HG03196 (cell line): ENCODE measurements at regions not wholly inside any gene's neighbourhood (a gene's known extent, or its start where the extent isn't known, plus 50 kb on each side); places are given as distances from the start of the nearest gene placed in this dataset.
"Not testable (repeated sequence)": the region's sequence is repeated elsewhere in the genome, so short reads cannot be mapped to it uniquely, and the experiment has no call there.

ENCODE experiments used
- ATAC-seq: cut with Tn5 transposase; IDR thresholded peaks from one replicate; pipeline ENCODE4 v1.9.1; 2021; ENCODE audit not compliant: unreplicated experiment

DNA sequence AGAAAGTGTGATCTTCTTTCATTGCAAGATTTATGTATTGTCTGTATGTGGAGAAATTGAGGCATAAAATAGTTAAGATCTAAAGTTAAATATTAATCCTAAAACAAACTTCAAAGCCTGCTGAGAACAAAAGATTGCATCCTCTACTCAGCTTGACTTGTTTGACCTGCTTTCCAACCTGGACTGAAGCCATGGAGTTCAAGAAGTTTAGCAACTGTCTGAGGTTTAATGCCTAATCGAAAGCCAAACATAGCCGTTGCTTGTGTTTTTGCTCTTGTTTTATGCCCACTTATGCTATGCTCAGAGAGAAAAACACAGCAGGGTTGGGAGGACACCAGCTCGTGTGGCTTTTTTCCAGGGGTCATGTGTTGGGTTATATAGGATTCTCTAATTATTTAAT is 135.6 kb downstream of the NUFIP1 start:
- ATAC-seq = no peak

DNA sequence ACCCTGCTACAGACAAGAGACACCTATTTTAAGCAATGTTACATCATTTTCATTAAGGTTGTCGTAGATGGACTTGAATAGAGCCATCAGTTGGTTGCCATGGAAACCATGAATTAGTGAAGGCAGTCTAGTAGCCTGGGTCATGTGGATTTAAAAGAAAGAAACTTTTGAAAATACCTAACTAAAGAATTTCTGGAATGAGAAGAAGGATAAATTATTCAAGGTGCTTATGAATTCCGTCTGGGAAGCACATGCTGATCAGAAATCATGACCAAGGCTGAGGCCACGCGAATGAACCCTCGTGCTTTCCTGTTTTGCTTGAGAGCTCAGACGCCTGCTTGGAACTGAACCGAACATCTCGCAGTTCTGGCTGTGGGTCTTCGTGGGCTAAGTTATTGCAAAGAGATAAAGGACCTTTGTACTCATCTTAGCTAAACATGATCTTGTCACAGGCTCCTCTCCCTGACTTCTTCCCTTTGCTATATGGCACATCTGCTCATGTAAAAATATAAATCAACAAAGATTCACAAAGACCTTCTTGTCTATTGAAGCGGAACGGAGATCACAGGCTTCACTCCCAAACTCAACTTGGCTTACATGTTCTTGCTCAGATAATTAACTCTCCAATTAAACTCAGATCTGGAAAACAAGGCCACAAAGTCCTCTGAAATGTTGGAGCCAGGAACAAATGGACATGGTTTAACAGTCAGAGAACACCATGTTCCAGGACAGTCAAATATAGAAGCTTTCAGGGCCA is 140.2 kb downstream of the NUFIP1 start:
- no peak for ATAC-seq

DNA sequence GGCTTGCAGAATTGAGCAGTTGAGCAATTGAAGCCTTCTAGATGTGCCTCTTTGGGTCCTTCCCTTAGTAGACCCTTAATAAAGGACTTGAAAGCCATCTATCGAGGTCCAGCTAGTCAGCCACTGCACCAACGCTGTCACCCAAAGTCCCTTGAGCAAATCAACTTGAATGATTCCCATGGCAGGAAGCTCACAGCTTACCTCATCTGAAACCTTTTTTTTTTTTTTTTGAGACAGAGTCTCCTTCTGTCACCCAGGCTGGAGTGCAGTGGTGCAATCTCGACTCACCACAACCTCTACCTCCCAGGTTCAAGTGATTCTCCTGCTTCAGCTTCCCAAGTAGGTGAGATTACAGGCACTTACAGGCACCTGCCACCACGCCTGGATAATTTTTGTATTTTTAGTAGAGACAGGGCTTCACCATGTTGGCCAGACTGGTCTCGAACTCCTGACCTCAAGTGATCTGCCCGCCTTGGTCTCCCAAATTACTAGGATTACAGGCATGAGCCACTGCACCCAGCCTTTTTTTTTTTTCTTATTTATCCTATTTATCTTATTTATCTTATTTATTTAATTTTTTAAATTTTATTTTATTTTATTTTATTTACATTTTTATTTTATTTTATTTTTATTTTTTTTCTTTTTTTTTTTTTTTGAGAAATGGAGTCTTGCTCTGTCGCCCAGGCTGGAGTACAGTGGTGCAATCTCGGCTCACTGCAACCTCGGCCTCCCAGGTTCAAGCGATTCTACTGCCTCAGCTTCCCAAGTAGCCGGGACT is 143.8 kb downstream of the NUFIP1 start:
- not testable (repeated sequence) for ATAC-seq

DNA sequence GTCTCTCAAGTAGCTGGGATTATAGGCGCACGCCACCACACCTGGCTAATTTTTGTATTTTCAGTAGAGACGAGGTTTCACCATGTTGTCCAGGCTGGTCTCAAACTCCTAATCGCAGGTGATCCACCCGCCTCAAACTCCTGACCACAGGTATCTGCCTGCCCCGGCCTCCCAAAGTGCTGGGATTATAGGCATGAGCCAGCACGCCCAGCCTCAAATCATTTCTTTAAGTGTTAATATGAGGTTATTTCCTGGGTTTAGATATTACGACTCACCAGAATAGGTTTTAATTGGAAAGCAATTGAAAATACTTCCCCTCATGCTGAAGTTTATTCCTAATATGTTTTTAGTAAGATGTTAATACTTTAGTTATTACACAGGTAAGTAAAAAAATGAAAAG is 144.5 kb downstream of the NUFIP1 start:
- no peak for ATAC-seq

DNA sequence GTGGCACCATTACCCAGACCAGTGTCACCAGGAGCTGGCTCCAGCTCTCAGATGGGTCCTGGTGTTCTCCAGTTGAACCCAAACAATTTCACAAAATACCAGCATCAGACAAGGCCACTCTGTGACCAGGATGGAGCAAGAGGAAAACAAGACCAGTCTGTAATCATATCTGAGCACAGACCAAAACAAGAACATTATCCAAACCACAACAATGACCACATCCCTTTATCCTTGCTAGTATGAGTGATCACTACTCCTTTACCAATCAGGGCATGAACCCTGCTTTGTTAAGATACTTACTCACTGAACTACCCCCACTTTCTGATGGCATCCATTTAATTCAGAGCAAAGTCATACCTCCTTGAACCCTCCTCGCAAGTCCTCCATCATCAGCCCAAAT is 145.9 kb downstream of the NUFIP1 start:
- no peak for ATAC-seq

DNA sequence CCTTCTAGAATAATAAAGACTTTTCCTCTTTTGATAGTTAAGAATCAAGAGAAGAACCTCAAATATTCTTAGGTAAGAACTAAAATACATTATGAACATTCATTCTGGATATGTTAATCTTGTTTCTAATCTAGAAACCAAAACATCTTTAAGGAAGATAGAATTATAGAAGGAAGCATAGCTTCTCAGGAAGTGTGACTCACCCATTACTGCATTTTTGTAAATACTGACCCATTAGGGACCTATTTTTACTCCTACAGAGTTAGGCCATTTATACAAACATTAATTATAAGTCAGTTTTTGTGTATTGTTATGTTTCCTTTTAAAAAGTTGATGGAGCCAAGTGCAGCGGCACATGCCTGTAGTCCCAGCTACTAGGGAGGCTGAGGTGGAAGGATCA is 147.1 kb downstream of the NUFIP1 start:
- ATAC-seq = no peak

DNA sequence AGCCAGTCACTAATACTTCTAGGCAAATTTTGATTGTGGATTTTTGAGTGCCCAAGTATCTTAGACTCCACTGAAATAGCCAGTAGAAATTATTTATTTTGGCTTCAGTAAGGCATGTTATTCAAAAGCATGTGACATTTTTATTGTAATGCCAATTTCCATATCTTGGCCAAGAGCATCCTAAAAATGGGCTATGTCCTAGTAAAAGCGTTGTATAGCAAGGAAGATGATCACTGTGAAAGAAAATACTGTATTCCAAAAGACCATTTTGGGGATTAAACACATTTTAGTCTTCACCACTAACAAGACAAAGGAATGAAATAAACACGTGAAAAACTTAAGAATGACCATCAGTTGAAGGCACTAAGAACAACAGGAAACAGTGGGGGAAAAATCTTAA is 149.1 kb downstream of the NUFIP1 start:
- no peak for ATAC-seq

DNA sequence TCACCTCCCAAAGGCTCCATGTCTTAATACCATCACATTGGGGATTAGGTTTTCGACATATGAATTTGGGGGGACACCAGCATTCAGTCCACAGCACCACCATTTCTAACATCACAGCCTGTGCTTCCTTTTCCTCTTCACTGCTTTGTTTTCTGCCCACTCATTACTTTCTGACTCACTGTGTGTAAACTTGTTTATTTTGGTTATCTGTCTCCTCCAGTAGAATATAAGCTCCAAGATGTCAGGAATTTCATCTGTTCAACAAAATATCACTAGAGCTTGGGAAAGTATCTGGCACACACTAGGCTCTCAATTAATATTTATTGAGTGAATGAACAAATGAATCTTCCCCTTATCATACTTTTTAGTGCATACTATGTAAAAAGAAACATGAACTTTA is 152.0 kb downstream of the NUFIP1 start:
- no peak for ATAC-seq

DNA sequence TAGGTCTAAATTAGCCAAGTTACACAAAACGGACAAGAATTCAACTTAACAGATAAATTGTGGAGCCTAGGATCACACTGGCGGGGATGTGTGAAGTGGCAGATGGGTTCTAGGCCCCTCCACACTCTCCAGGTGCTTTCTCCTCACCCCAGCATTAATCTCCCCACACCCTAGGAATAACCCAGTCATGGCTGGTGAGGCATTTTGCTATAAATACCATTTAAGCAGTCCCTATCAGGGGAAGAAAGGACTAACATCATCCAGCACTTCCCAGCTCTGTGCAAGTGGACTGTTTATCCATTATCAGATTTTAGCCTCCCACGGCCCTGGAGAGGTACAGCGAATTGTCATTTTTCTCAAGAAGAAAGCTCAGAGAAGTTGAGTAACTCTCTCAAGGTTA is 154.9 kb downstream of the NUFIP1 start:
- no peak for ATAC-seq

DNA sequence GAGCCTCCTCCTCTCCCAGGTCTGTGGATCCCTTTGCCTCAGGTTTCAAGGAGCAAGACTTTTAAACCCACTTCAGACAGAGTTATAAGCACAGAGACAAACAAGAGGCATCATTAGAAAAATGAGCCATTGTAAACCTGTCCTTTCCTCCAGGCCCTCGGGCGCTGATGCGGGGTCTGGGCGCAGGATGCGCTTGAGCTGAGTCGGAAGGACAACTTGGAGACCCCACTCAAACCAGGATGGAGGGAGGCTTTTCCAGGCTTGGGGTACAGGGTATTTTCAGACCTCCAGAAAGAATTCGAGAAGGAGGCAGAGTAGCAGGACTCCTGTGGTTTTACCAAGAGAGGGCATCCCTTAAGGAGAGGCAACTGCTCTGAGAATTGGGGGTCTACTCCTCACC is 155.6 kb downstream of the NUFIP1 start:
- ATAC-seq = no peak

DNA sequence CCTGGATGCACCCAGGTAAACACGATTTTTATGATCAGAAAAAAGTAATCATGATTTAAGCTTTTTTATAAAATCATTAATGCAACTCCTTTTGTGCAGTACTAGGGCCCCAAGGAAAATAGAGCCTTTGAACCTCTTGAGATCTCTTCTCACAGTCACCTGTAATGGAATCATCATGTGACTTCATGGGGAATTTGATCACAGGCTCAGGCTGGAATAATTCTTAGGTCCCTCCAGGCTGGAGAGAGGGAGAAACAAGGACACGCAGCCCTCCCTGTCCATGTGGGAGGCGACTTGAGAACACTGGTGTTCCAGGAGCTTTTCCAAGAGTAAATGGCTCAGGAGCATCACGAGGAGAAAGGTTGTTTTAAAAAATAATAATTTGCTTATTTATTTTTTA is 156.1 kb downstream of the NUFIP1 start:
- no peak for ATAC-seq

DNA sequence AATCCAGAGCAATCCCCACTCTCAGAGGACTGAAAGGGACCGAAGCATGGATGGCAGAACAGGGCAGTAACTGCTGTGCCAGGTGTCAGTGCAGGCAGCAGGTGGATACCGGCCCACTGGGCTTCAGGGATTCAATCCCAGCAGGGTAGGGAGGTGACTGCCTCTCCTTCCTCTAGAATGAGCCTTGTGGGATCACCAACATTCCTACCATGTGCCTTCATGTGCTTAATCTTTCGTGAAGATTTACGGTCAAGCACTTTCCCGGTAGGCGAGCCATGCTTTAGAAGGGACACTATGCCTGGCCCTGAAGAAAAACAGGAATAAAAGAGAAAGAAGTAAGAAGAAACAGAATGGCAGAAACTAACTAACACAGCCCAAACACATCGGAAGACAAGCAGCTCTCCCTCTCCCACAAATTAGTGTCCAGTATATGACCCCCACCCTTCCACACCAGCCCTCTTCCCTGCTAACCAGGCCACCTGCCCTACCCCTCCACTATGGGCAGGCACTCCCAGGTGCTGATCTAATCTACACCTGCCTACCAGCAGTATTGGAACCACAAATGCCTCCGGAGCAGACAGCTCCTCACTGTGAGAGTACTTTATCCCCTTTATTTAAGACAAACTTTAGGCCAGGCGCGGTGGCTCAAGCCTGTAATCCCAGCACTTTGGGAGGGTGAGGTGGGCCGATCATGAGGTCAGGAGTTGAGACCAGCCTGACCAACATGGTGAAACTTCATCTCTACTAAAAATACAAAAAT is 162.5 kb downstream of the NUFIP1 start:
- ATAC-seq = no peak

DNA sequence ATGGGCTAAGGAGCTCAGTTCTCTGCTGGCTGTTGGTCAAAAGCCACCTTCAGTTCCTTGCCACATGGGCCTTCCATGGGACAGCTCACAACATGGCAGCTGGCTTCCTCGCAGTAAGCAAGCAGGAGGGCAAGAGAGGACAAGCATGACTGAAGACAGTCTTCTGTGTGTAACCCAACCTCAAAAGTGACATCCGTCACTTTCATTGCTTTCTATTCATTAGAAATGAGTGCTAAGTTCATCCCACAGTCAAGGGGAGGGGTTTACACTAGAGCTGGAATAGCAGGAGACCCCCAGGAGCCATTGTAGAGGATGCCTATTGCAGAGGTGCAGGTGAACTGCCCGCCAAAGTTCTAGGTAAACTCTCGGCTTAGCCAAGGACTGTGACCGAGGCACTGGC is 163.3 kb downstream of the NUFIP1 start:
- no peak for ATAC-seq

DNA sequence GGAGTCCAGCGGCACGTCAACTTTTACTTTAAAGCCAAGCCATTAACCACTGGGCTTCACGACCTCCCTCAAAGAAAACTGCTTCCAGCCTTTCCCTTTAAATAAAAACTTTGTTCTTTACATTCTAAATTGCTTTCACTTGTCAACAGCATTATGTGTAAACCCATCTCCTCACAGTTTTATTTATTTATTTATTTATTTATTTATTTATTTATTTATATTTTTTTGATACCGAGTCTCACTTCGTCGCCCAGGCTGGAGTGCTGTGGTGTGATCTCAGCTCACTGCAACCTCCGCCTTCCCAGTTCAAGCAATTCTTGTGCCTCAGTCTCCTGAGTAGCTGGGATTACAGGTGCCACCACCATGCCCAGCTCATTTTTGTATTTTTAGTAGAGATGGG is 165.7 kb downstream of the NUFIP1 start:
- ATAC-seq = not testable (repeated sequence)

DNA sequence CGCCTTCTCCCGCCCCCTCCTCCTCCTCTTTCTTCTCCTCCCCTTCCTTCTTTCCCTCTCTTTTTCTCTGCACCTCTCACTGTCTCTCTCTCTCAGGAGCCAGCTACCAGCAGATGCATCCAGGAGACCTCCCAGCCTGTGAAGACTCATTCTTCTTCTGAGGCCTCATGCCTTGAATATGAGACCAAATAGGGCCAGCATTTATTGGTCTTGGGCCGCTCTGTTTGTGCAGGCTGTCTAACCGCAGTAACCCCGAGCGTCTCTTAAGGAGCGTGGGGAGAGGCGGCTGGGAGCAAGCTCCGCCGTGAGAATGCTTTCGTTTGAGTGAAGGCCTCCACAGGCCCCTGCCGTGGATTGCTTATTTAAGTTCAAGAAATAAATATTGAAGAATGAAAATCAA is 167.0 kb downstream of the NUFIP1 start:
- ATAC-seq = no peak

DNA sequence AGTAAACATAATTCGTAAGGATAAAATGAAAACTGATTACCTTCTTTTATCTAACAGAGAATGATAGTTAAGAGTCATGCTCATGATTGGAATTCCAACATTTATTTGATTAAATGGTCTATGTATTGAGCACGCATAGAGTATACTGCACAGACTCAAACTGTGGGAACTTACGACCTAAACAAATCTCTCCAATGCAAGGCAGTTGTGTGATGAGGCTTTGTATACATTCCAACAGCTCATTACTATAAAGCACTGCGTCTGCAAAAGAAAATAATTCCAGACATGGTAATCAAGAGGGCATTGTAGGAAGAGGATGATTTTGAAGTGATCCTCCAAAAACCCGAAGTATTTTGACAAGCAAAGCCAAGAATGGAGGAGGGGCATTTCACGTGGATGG is 169.5 kb downstream of the NUFIP1 start:
- ATAC-seq = no peak

DNA sequence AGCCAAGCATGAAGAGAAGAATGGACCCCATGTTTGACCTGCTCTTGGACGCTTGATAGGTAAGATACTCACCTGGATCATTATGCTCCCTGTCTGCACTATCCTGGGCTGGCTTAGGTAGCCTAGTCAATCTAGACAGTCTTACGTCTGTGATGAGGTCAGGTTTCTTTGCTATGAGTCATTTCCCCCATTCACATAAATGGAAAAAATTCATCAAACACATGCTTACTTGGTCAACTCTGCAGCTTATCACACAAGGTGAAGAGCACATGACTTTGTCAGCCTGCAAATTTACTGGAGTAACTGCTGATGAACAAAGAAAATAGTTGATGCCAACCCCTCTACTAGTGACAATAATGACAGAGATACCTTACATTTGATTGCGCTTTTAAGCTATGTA is 170.0 kb downstream of the NUFIP1 start:
- ATAC-seq = no peak

DNA sequence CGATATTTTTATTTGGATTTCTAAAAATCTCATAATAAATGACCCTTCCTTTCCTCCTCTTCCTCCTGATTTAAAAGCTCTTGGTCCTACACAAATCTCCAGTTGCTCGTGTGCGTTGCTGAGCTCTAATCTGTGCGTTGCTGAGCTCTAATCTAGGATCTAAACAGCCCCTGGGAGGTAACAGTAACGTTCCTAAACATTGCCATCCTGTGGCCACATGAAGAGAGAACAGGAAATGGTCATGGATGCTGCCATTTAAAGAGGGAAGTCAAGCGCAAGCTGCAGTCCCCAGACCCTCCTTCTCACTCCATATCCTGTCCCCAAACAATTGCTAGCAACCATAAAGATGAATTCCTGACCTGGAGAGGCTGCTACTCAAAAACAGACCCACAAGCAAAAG is 170.8 kb downstream of the NUFIP1 start:
- no peak for ATAC-seq

DNA sequence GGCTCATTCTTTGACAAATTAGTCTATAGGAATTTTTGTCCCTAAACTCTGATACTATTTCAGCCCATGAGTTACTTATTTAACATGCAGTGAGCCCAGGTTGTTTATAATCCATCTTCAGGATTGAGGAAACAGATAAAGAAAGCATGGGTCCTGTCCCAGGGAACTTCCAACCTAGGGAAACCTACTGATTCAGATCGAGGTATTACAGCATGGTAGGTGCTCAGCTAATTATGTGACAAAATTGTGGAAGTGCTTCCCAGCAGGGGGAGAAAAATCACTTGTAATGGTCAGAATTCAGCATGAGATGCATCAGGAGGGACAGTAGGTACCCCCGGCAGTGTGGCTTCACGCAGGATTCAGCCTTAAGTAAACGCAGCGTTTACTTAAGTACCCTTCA is 171.3 kb downstream of the NUFIP1 start:
- ATAC-seq = no peak

DNA sequence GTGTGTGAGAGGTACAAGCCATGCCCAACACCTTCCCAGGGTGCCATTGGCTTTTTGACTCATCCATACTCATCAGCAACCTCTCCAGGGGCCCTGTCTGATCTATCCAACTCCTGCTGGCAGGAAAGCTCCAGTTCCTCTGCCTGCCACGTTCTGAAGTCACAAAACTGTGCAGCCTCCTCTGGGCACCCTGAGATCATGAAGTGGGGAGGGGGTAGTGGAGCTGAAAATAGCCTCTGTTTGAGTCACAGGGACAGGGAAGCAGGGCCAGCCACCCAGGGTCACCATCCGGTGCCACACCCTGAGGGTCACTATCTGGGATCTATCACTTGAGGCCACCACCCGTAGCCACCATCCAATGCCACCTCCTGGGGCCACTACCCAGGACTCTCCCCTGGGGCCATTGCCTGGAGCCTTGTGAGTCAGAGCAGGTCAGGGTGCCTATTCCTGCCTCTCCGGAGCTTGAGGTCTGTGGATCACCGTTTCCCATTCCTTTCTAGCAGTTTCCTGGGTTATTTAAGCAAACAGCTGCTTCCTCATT is 172.1 kb downstream of the NUFIP1 start:
- no peak for ATAC-seq

DNA sequence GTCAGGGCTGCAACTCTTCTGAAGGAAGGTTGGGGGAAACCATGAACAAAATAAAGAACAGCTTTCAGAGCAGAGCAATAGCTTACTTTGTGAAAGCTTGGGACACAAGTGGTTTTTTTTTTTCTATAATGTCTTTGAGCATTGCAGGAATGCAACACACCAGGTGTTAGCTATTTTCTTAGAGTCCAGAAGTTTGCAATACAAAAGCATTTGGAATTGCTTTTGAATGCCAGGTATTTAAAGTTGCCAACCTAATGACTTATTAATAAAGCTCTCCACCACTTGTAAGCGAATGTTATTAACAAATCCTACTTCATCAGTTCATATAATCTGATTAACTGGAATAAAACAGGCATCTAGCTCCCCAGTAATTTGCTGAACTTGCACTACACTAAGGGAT is 172.6 kb downstream of the NUFIP1 start:
- ATAC-seq = no peak

DNA sequence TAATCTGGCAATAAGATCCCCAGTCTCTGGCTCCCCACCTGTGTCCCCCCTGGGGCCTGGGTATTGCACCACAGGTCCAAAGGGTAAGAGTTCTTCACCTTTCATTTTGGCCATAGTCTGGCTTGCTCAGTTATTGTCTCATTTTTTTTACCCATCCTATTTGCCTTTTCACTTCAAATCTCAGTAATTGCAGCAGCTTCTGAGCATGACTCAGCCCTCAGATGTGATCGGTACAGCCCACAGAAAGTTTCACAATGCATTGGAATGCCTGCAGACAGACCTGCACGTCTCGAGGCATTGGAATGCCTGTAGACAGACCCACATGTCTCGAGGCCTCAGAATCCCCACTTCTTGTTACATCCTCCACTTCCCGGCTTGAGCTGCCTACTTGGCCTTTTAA is 173.6 kb downstream of the NUFIP1 start:
- ATAC-seq = no peak
